K562 (cell line): ENCODE measurements at regions not wholly inside any gene's neighbourhood (a gene's known extent, or its start where the extent isn't known, plus 50 kb on each side); places are given as distances from the start of the nearest gene placed in this dataset.

Experiments
- ATAC-seq: fragments of 200-7000 bp; cut with Tn5 transposase; 3 replicates; pipeline ENCODE4 v1.9.1; 2020; ENCODE audit warnings: moderate library complexity
- BruUV-seq: library from RNA; stranded (reverse); fragments of 400-500 nt; replicated peaks from 2 replicates; lab custom pipeline; 2021; lab: Mats Ljungman, UMichigan
- CTCF ChIA-PET: fragments of 300-600 bp; formaldehyde crosslinking; extraction: SDS; loops from one replicate; lab custom pipeline; 2021; ENCODE audit warnings: low intra/inter-chr PET ratio; lab: Yijun Ruan, JAX
- POLR2A ChIA-PET: fragments of 300-600, 350-650 bp; sonication (Branson Sonifier 250); formaldehyde crosslinking; extraction: SDS; loops from one replicate; lab custom pipeline; 2021; ENCODE audit warnings: antibody characterized with exemption, inconsistent platforms; lab: Yijun Ruan, JAX
- DNase-seq, 4 experiments: peaks; one replicate each; pipeline versions ENCODE4 v3.0.0 to v3.0.0-alpha.2; 2011 to 2018; ENCODE audit warnings: low spot score in 3 of 4, mixed read lengths in 3 of 4; ENCODE audit errors: extremely low read depth in 1 of 4
- FAIRE-seq: peaks from 2 replicates; lab custom pipeline; 2011; peaks lifted over from hg19 to GRCh38; lab: Jason Lieb, UNC
- H2AFZ ChIP-seq: 2 replicates; pipeline ENCODE4 v1.6.0; 2011; ENCODE audit warnings: low read depth, low read length, control low read depth, inconsistent platforms
- H3K27ac ChIP-seq: fragments of 200-600 bp; 3 replicates; pipeline ENCODE4 v1.8.0; 2011; ENCODE audit warnings: low read depth, mild to moderate bottlenecking, control low read depth, inconsistent platforms, low read length, moderate library complexity, mixed read lengths; ENCODE audit errors: extremely low read depth
- H3K27me3 ChIP-seq, 2 experiments: fragments of 300-600 bp in 1 of 2; 2 replicates in 1 of 2; 3 replicates in 1 of 2; pipeline versions ENCODE4 v1.6.0 to v1.8.0; 2011; ENCODE audit warnings: inconsistent platforms in 2 of 2, low read length in 2 of 2, mild to moderate bottlenecking in 1 of 2, mixed read lengths in 1 of 2, moderate library complexity in 1 of 2; ENCODE audit not compliant: control insufficient read depth in 2 of 2, insufficient read depth in 2 of 2
- H3K36me3 ChIP-seq: fragments of 300-600 bp; 3 replicates; pipeline ENCODE4 v1.8.0; 2011; ENCODE audit warnings: mild to moderate bottlenecking, low read length, inconsistent platforms; ENCODE audit not compliant: control insufficient read depth, insufficient read depth
- H3K4me1 ChIP-seq, 2 experiments: fragments of 200-600 bp in 1 of 2; replicated peaks in 1 of 2; 2 replicates in 1 of 2; 3 replicates in 1 of 2; pipeline versions ENCODE4 v1.5.1 to v1.8.0; 2011; ENCODE audit warnings: inconsistent platforms in 2 of 2, low read length in 2 of 2, mild to moderate bottlenecking in 1 of 2, mixed read lengths in 1 of 2, moderate library complexity in 1 of 2; ENCODE audit not compliant: control insufficient read depth in 2 of 2, insufficient read depth in 2 of 2
- H3K4me2 ChIP-seq: 2 replicates; pipeline ENCODE4 v1.6.1; 2011; ENCODE audit warnings: low read length, control low read depth, inconsistent platforms, mixed read lengths; ENCODE audit not compliant: insufficient read depth
- H3K4me3 ChIP-seq: fragments of 200-600 bp; sonication (generic), shearing (Covaris generic); 2 replicates; pipeline ENCODE4 v1.5.1; 2016; ENCODE audit warnings: control low read depth, inconsistent platforms
- H3K79me2 ChIP-seq: fragments of 200-600 bp; 3 replicates; pipeline ENCODE4 v1.8.0; 2011; ENCODE audit warnings: low read length, inconsistent platforms; ENCODE audit not compliant: control insufficient read depth, insufficient read depth
- H3K9ac ChIP-seq, 2 experiments: 2 replicates each; pipeline versions ENCODE4 v1.6.0 to v1.6.1; 2011; ENCODE audit warnings: low read depth in 2 of 2, low read length in 2 of 2, control low read depth in 1 of 2, inconsistent platforms in 1 of 2, mild to moderate bottlenecking in 1 of 2, mixed read lengths in 1 of 2; ENCODE audit not compliant: insufficient read depth in 1 of 2
- H3K9me1 ChIP-seq: one replicate; pipeline ENCODE4 v1.6.0; 2011; ENCODE audit warnings: inconsistent platforms, mild to moderate bottlenecking, low read length, moderate library complexity; ENCODE audit not compliant: control insufficient read depth, insufficient read depth
- H3K9me3 ChIP-seq: replicated peaks from 2 replicates; pipeline ENCODE4 v1.5.1; 2011; ENCODE audit warnings: low read depth, low read length, inconsistent platforms; ENCODE audit not compliant: control insufficient read depth, insufficient read depth
- H4K20me1 ChIP-seq: replicated peaks from 2 replicates; pipeline ENCODE4 v1.6.1; 2011; ENCODE audit warnings: low read length, inconsistent platforms, mixed read lengths; ENCODE audit not compliant: control insufficient read depth, insufficient read depth
- CAMTA2 ChIP-seq: fragments of 250-450 bp; sonication (Bioruptor Pico); conservative IDR thresholded peaks from 2 replicates; pipeline ENCODE4 v1.5.1; 2022
- DDX20 ChIP-seq: fragments of 450-650 bp; IDR thresholded peaks from 2 replicates; pipeline ENCODE4 v1.6.1; 2016; ENCODE audit warnings: missing genetic modification characterization, low read depth, mild to moderate bottlenecking, missing compliant biosample characterization, moderate library complexity
- FOXJ3 ChIP-seq: sonication (generic); formaldehyde crosslinking; IDR thresholded peaks from 2 replicates; pipeline ENCODE4 v1.4.0; 2020; ENCODE audit warnings: mild to moderate bottlenecking, missing genetic modification reagents
- RAD21 ChIP-seq, 2 experiments: fragments of 250-450 bp in 1 of 2; fragments of 450-650 bp in 1 of 2; sonication (Bioruptor Pico) in 1 of 2; formaldehyde crosslinking in 1 of 2; IDR thresholded peaks in 1 of 2; conservative IDR thresholded peaks in 1 of 2; 2 replicates each; pipeline versions ENCODE4 v1.4.0 to v1.8.0; 2020 to 2022; ENCODE audit warnings: mild to moderate bottlenecking in 2 of 2, moderate library complexity in 1 of 2
- RBM15 ChIP-seq: fragments of 200-400 bp; formaldehyde crosslinking; IDR thresholded peaks from 2 replicates; pipeline ENCODE4 v1.6.1; 2018; ENCODE audit warnings: mild to moderate bottlenecking, low read length, moderate library complexity; ENCODE audit not compliant: insufficient read depth
- SMARCC2 ChIP-seq: fragments of 450-650 bp; IDR thresholded peaks from 2 replicates; pipeline ENCODE4 v1.6.1; 2017; ENCODE audit warnings: antibody characterized with exemption, moderate library complexity, mild to moderate bottlenecking, low read depth
- SUPT5H ChIP-seq: fragments of 450-650 bp; IDR thresholded peaks from 2 replicates; pipeline ENCODE4 v1.6.1; 2016
- ZKSCAN8 ChIP-seq: fragments of 200-800 bp; sonication (Bioruptor generic); IDR thresholded peaks from 2 replicates; pipeline ENCODE4 v1.6.1; 2016; ENCODE audit warnings: missing genetic modification characterization, missing compliant biosample characterization
- ZNF644 ChIP-seq: fragments of 200-800 bp; sonication (Bioruptor generic); IDR thresholded peaks from 2 replicates; pipeline ENCODE4 v1.6.1; 2016; ENCODE audit warnings: low read depth, missing genetic modification characterization, missing compliant biosample characterization
- WGBS: fragments of 100-300 bp; shearing (Covaris generic); methylation state at CpG from one replicate; pipeline ENCODE4 v1.1.6; 2016; ENCODE audit warnings: low coverage, mixed read lengths; ENCODE audit not compliant: insufficient coverage; ENCODE audit errors: missing lambda C conversion rate; 5-methylcytosine and 5-hydroxymethylcytosine counted together
- in situ Hi-C: fragments of 300-500 bp; cut with MboI; formaldehyde crosslinking; loops from 4 replicates; pipeline ENCODE4 v1.15.0; 2018; ENCODE audit warnings: inconsistent platforms, mixed read lengths
- intact Hi-C: fragments of 100-400 bp; cut with micrococcal nuclease; formaldehyde crosslinking; loops from 2 replicates; pipeline ENCODE4 v1.14.2; 2022
- TF ChIP-seq, protein P1 (sequence below), 2 experiments: fragments of 150-350 bp in 1 of 2; IDR thresholded peaks; 2 replicates each; pipeline ENCODE4 v1.6.1; 2012 to 2016; ENCODE audit warnings: low read depth in 2 of 2, low read length in 2 of 2, mild to moderate bottlenecking in 1 of 2, moderate library complexity in 1 of 2
- TF ChIP-seq, protein P2 (sequence below), 3 experiments: IDR thresholded peaks in 2 of 3; conservative IDR thresholded peaks in 1 of 3; 2 replicates each; pipeline ENCODE4 v1.5.1; 2011 to 2012; ENCODE audit warnings: low read length in 3 of 3, mild to moderate bottlenecking in 3 of 3, control low read depth in 2 of 3, improper control_type of control experiment in 1 of 3, inconsistent platforms in 1 of 3, low read depth in 1 of 3, mixed read lengths in 1 of 3, moderate library complexity in 1 of 3; ENCODE audit not compliant: insufficient read depth in 2 of 3
- TF ChIP-seq, protein P3 (sequence below): fragments of 150-350 bp; conservative IDR thresholded peaks from 2 replicates; pipeline ENCODE4 v1.6.1; 2014; ENCODE audit warnings: low read length

DNA sequence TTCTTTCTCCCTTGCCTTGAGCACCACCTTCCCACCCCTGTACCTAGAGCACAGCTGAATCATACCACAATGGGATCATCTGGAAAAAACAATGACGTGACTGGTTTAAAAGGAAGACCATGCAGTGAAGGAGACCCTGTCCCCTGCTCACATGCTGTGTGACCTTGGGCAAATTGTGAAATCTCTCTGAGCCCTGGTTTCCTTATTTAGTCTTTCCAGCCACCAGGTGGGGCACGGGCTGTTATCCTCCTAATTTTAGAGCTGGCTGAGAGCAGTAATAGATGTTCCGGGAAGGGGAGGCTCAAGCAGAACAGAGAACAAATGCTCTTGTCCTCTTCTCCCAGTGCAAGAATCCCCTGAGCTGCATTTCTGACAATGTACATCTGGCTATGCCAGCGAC, 198.3 kb downstream of the RPS24 start:
- DNase-seq (peak in 1 of 4 experiments; percentile 8), ATAC-seq (no peak; the same call in 1 of the 3 replicates), FAIRE-seq (no peak)
- CTCF ChIA-PET = interaction anchor here (1.1 to 2.2 kb wide), 3 partner anchors 71 to 80 kb away, joined by 3 to 11 read pairs (median 3); no protein-coding TSS in a partner anchor
- H3K36me3 ChIP-seq = no peaks in the 10 kb centered on the region
- no peak overlapping the region for H3K9ac ChIP-seq
- 0% methylated on average over 4 of the region's 4 CpGs for WGBS
- no peak overlapping the region for H3K4me2 ChIP-seq
- no peaks in the 10 kb centered on the region for H3K9me3 ChIP-seq
- H3K9me1 ChIP-seq = no peaks in the 10 kb centered on the region
- H3K27ac ChIP-seq = no peak overlapping the region
- H2AFZ ChIP-seq = no peak overlapping the region
- no TSS peak for BruUV-seq
- peaks cover 0 to 29% of the 10 kb centered on the region in 2 experiments; a peak in 3 of 5 replicates for H3K27me3 ChIP-seq
- POLR2A ChIA-PET = interaction anchor here (1.1 kb wide), 1 partner anchor 132 kb away, joined by 4 read pairs; no protein-coding TSS in a partner anchor
- intact Hi-C loops (no loop called here), in situ Hi-C loops (no loop called here)
- H3K79me2 ChIP-seq = no peaks in the 10 kb centered on the region
- no peak overlapping the region for H3K4me3 ChIP-seq
- no peaks in the 10 kb centered on the region for H4K20me1 ChIP-seq
- H3K4me1 ChIP-seq = no peaks in the 10 kb centered on the region
- TF ChIP-seq SMARCC2 (no peak), ZKSCAN8 (no peak), SUPT5H (no peak), RBM15 (no peak), RAD21 (CRISPR knock-in tag; conservative IDR thresholded peaks at IDR 0.05 in 1 of 2, IDR thresholded peaks at IDR 0.05 in 1 of 2) (peak in 1 of 2 experiments; percentile 43; a peak in 1 of 4 replicates), CAMTA2 (no peak), FOXJ3 (CRISPR knock-in tag) (no peak), DDX20 (no peak), ZNF644 (tag) (no peak)
- TF ChIP-seq, protein P1, sequence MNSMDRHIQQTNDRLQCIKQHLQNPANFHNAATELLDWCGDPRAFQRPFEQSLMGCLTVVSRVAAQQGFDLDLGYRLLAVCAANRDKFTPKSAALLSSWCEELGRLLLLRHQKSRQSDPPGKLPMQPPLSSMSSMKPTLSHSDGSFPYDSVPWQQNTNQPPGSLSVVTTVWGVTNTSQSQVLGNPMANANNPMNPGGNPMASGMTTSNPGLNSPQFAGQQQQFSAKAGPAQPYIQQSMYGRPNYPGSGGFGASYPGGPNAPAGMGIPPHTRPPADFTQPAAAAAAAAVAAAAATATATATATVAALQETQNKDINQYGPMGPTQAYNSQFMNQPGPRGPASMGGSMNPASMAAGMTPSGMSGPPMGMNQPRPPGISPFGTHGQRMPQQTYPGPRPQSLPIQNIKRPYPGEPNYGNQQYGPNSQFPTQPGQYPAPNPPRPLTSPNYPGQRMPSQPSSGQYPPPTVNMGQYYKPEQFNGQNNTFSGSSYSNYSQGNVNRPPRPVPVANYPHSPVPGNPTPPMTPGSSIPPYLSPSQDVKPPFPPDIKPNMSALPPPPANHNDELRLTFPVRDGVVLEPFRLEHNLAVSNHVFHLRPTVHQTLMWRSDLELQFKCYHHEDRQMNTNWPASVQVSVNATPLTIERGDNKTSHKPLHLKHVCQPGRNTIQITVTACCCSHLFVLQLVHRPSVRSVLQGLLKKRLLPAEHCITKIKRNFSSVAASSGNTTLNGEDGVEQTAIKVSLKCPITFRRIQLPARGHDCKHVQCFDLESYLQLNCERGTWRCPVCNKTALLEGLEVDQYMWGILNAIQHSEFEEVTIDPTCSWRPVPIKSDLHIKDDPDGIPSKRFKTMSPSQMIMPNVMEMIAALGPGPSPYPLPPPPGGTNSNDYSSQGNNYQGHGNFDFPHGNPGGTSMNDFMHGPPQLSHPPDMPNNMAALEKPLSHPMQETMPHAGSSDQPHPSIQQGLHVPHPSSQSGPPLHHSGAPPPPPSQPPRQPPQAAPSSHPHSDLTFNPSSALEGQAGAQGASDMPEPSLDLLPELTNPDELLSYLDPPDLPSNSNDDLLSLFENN (IDR thresholded peaks at IDR 0.05; ENCODE audit: low read depth in 2 of 2, low read length in 2 of 2) = no peak
- TF ChIP-seq, protein P2, sequence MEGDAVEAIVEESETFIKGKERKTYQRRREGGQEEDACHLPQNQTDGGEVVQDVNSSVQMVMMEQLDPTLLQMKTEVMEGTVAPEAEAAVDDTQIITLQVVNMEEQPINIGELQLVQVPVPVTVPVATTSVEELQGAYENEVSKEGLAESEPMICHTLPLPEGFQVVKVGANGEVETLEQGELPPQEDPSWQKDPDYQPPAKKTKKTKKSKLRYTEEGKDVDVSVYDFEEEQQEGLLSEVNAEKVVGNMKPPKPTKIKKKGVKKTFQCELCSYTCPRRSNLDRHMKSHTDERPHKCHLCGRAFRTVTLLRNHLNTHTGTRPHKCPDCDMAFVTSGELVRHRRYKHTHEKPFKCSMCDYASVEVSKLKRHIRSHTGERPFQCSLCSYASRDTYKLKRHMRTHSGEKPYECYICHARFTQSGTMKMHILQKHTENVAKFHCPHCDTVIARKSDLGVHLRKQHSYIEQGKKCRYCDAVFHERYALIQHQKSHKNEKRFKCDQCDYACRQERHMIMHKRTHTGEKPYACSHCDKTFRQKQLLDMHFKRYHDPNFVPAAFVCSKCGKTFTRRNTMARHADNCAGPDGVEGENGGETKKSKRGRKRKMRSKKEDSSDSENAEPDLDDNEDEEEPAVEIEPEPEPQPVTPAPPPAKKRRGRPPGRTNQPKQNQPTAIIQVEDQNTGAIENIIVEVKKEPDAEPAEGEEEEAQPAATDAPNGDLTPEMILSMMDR (IDR thresholded peaks at IDR 0.05 in 2 of 3, conservative IDR thresholded peaks at IDR 0.05 in 1 of 3; ENCODE audit: insufficient read depth in 2 of 3, low read depth in 1 of 3, low read length in 3 of 3) = peak; percentile 12 to 35 (median 17); a peak in 2 of 6 replicates
- TF ChIP-seq, protein P3, sequence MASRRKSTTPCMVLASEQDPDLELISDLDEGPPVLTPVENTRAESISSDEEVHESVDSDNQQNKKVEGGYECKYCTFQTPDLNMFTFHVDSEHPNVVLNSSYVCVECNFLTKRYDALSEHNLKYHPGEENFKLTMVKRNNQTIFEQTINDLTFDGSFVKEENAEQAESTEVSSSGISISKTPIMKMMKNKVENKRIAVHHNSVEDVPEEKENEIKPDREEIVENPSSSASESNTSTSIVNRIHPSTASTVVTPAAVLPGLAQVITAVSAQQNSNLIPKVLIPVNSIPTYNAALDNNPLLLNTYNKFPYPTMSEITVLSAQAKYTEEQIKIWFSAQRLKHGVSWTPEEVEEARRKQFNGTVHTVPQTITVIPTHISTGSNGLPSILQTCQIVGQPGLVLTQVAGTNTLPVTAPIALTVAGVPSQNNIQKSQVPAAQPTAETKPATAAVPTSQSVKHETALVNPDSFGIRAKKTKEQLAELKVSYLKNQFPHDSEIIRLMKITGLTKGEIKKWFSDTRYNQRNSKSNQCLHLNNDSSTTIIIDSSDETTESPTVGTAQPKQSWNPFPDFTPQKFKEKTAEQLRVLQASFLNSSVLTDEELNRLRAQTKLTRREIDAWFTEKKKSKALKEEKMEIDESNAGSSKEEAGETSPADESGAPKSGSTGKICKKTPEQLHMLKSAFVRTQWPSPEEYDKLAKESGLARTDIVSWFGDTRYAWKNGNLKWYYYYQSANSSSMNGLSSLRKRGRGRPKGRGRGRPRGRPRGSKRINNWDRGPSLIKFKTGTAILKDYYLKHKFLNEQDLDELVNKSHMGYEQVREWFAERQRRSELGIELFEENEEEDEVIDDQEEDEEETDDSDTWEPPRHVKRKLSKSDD = no peak
